Stimulated activated naive B cell treated with anti-CD40 and anti-IgM and Interleukin-4, amounts not matched to agents 10 μg/mL and 1 μg/mL and 100 μg/mL, for 72 hours (primary cell): ENCODE measurements at regions not wholly inside any gene's neighbourhood (a gene's known extent, or its start where the extent isn't known, plus 50 kb on each side); places are given as distances from the start of the nearest gene placed in this dataset.

Experiments
- ATAC-seq, 2 donors: fragments of 150-1000 bp; cut with Tn5 transposase; replicated peaks; 2 replicates each; pipeline ENCODE4 v1.10.0; 2021; ENCODE audit warnings: moderate library complexity in 1 of 2
- DNase-seq: peaks from one replicate; pipeline ENCODE4 v3.0.0; 2021
- H3K27ac Mint-ChIP-seq: one replicate; pipeline ENCODE4 v1.8.0; 2022; ENCODE audit warnings: mild to moderate bottlenecking, mixed read lengths
- H3K27me3 Mint-ChIP-seq, 2 donors: one replicate each; pipeline ENCODE4 v1.8.0; 2022; ENCODE audit warnings: mixed read lengths in 2 of 2
- H3K36me3 Mint-ChIP-seq, 2 donors: one replicate each; pipeline ENCODE4 v1.8.0; 2022; ENCODE audit warnings: mixed read lengths in 2 of 2, mild to moderate bottlenecking in 1 of 2
- H3K4me1 Mint-ChIP-seq, 2 donors: one replicate each; pipeline ENCODE4 v1.8.0; 2022; ENCODE audit warnings: mixed read lengths in 2 of 2, mild to moderate bottlenecking in 1 of 2
- H3K4me3 Mint-ChIP-seq, 2 donors: one replicate each; pipeline ENCODE4 v1.8.0; 2022; ENCODE audit warnings: mild to moderate bottlenecking in 2 of 2, mixed read lengths in 2 of 2, moderate library complexity in 1 of 2
- H3K9me3 Mint-ChIP-seq, 2 donors: one replicate each; pipeline ENCODE4 v1.8.0; 2022; ENCODE audit warnings: mixed read lengths in 2 of 2, mild to moderate bottlenecking in 1 of 2

- Mint-ChIP-seq H3K36me3 (no peaks in the 10 kb centered on the region), H3K4me3 (no peak overlapping the region), H3K4me1 (no peaks in the 10 kb centered on the region), H3K27ac (no peak overlapping the region), H3K9me3 (peaks cover 0 to 1% of the 10 kb centered on the region in 2 donors), H3K27me3 (peaks cover 8 to 12% of the 10 kb centered on the region in 2 donors)
- ATAC-seq (no peak), DNase-seq (no peak)
These were observed 125.6 kb upstream of the PAQR3 start for GRCh38 chr4:79064806-79065205.

GRCh38 chr4:79059631-79060399 lies 120.6 kb upstream of the PAQR3 start:
- peaks cover 4 to 7% of the 10 kb centered on the region in 2 donors for H3K27me3 Mint-ChIP-seq
- no peaks in the 10 kb centered on the region for H3K4me1 Mint-ChIP-seq
- DNase-seq (no peak), ATAC-seq (no peak)
- H3K4me3 Mint-ChIP-seq: no peak overlapping the region
- no peaks in the 10 kb centered on the region for H3K36me3 Mint-ChIP-seq
- H3K27ac Mint-ChIP-seq: no peak overlapping the region
- no peaks in the 10 kb centered on the region for H3K9me3 Mint-ChIP-seq

- Mint-ChIP-seq H3K9me3 (no peaks in the 10 kb centered on the region), H3K4me3 (no peak overlapping the region), H3K36me3 (no peaks in the 10 kb centered on the region), H3K27me3 (peaks cover 0 to 4% of the 10 kb centered on the region in 2 donors), H3K4me1 (no peaks in the 10 kb centered on the region), H3K27ac (no peak overlapping the region)
- no peak for ATAC-seq
- DNase-seq: no peak
These were observed 118.5 kb upstream of the PAQR3 start for GRCh38 chr4:79057772-79058171.

GRCh38 chr4:79053754-79054153 lies 114.5 kb upstream of the PAQR3 start:
- no peak overlapping the region for H3K27ac Mint-ChIP-seq

GRCh38 chr4:79050541-79050880 lies 111.3 kb upstream of the PAQR3 start:
- Mint-ChIP-seq H3K4me3 (no peak overlapping the region), H3K9me3 (no peaks in the 10 kb centered on the region), H3K36me3 (no peaks in the 10 kb centered on the region), H3K4me1 (no peaks in the 10 kb centered on the region), H3K27me3 (no peaks in the 10 kb centered on the region), H3K27ac (no peak overlapping the region)
- no peak for DNase-seq
- no peak for ATAC-seq

More at GRCh38 chr4:79053754-79054153, 114.5 kb upstream of the PAQR3 start:
- Mint-ChIP-seq H3K27me3 (no peaks in the 10 kb centered on the region), H3K4me3 (no peak overlapping the region), H3K9me3 (no peaks in the 10 kb centered on the region), H3K36me3 (no peaks in the 10 kb centered on the region), H3K4me1 (no peaks in the 10 kb centered on the region)
- no peak for DNase-seq
- ATAC-seq: no peak

GRCh38 chr4:79049840-79050540 lies 110.8 kb upstream of the PAQR3 start:
- H3K4me3 Mint-ChIP-seq: no peak overlapping the region
- no peaks in the 10 kb centered on the region for H3K36me3 Mint-ChIP-seq
- ATAC-seq (no peak), DNase-seq (no peak)
- H3K27me3 Mint-ChIP-seq: no peaks in the 10 kb centered on the region
- H3K27ac Mint-ChIP-seq: no peak overlapping the region
- no peaks in the 10 kb centered on the region for H3K9me3 Mint-ChIP-seq
- no peaks in the 10 kb centered on the region for H3K4me1 Mint-ChIP-seq

GRCh38 chr4:79048878-79049277 lies 109.6 kb upstream of the PAQR3 start:
- Mint-ChIP-seq H3K4me3 (no peak overlapping the region), H3K36me3 (no peaks in the 10 kb centered on the region), H3K27ac (no peak overlapping the region), H3K4me1 (no peaks in the 10 kb centered on the region), H3K27me3 (no peaks in the 10 kb centered on the region), H3K9me3 (no peaks in the 10 kb centered on the region)
- DNase-seq (no peak), ATAC-seq (no peak)

GRCh38 chr4:79047316-79047715 lies 108.1 kb upstream of the PAQR3 start:
- Mint-ChIP-seq H3K4me1 (no peaks in the 10 kb centered on the region), H3K4me3 (no peak overlapping the region), H3K36me3 (no peaks in the 10 kb centered on the region), H3K27me3 (no peaks in the 10 kb centered on the region), H3K9me3 (no peaks in the 10 kb centered on the region), H3K27ac (no peak overlapping the region)
- ATAC-seq: no peak
- DNase-seq: no peak

GRCh38 chr4:79046016-79046592 lies 106.9 kb upstream of the PAQR3 start:
- Mint-ChIP-seq H3K27ac (no peak overlapping the region), H3K27me3 (no peaks in the 10 kb centered on the region), H3K9me3 (no peaks in the 10 kb centered on the region), H3K36me3 (no peaks in the 10 kb centered on the region), H3K4me1 (no peaks in the 10 kb centered on the region), H3K4me3 (no peak overlapping the region)
- DNase-seq (no peak), ATAC-seq (no peak)

GRCh38 chr4:79044141-79044659 lies 105.0 kb upstream of the PAQR3 start:
- Mint-ChIP-seq H3K27ac (no peak overlapping the region), H3K4me1 (no peaks in the 10 kb centered on the region), H3K27me3 (no peaks in the 10 kb centered on the region)

GRCh38 chr4:79043138-79043537 lies 103.9 kb upstream of the PAQR3 start:
- Mint-ChIP-seq H3K36me3 (no peaks in the 10 kb centered on the region), H3K27ac (no peak overlapping the region), H3K4me3 (no peak overlapping the region), H3K27me3 (no peaks in the 10 kb centered on the region), H3K4me1 (no peaks in the 10 kb centered on the region), H3K9me3 (no peaks in the 10 kb centered on the region)
- ATAC-seq (no peak), DNase-seq (no peak)

More at GRCh38 chr4:79044141-79044659, 105.0 kb upstream of the PAQR3 start:
- H3K9me3 Mint-ChIP-seq: no peaks in the 10 kb centered on the region
- H3K36me3 Mint-ChIP-seq: no peaks in the 10 kb centered on the region
- no peak for ATAC-seq
- no peak for DNase-seq
- no peak overlapping the region for H3K4me3 Mint-ChIP-seq

GRCh38 chr4:79042079-79042674 lies 102.9 kb upstream of the PAQR3 start:
- DNase-seq: no peak
- Mint-ChIP-seq H3K27ac (no peak overlapping the region), H3K4me3 (no peak overlapping the region), H3K36me3 (no peaks in the 10 kb centered on the region), H3K27me3 (no peaks in the 10 kb centered on the region), H3K9me3 (no peaks in the 10 kb centered on the region), H3K4me1 (no peaks in the 10 kb centered on the region)
- ATAC-seq: no peak

GRCh38 chr4:79034544-79034943 lies 95.3 kb upstream of the PAQR3 start:
- no peaks in the 10 kb centered on the region for H3K9me3 Mint-ChIP-seq

GRCh38 chr4:79030973-79031372 lies 91.7 kb upstream of the PAQR3 start:
- no peak for ATAC-seq
- Mint-ChIP-seq H3K36me3 (no peaks in the 10 kb centered on the region), H3K27me3 (no peaks in the 10 kb centered on the region), H3K4me1 (no peaks in the 10 kb centered on the region), H3K27ac (no peak overlapping the region), H3K9me3 (peaks cover 0 to 2% of the 10 kb centered on the region in 2 donors), H3K4me3 (no peak overlapping the region)
- DNase-seq: no peak

More at GRCh38 chr4:79034544-79034943, 95.3 kb upstream of the PAQR3 start:
- no peaks in the 10 kb centered on the region for H3K27me3 Mint-ChIP-seq
- H3K4me1 Mint-ChIP-seq: no peaks in the 10 kb centered on the region
- no peak for DNase-seq
- H3K36me3 Mint-ChIP-seq: no peaks in the 10 kb centered on the region
- no peak overlapping the region for H3K27ac Mint-ChIP-seq
- ATAC-seq: no peak
- no peak overlapping the region for H3K4me3 Mint-ChIP-seq
